Transverse colon (tissue), 4 donors: ENCODE measurements at regions not wholly inside any gene's neighbourhood (a gene's known extent, or its start where the extent isn't known, plus 50 kb on each side); places are given as distances from the start of the nearest gene placed in this dataset.

Source experiments
- CTCF ChIP-seq, 5 experiments: fragments of 200-600 bp in 3 of 5; fragments of 450-650 bp in 2 of 5; sonication (generic) in 3 of 5; IDR thresholded peaks; 1 replicate in 2 of 5; 2 replicates in 3 of 5; pipeline ENCODE4 v1.5.1; 2016 to 2017; ENCODE audit warnings: antibody characterized with exemption in 5 of 5, inconsistent platforms in 3 of 5, mild to moderate bottlenecking in 2 of 5, moderate library complexity in 1 of 5
- POLR2AphosphoS5 ChIP-seq, 3 donors: sonication (generic); formaldehyde crosslinking; IDR thresholded peaks; one replicate each; pipeline ENCODE4 v1.6.1; 2016; ENCODE audit warnings: antibody characterized with exemption in 3 of 3

- TF ChIP-seq CTCF (IDR thresholded peaks at IDR 0.05) (peak in 1 of 5 experiments; percentile 3), POLR2AphosphoS5 (IDR thresholded peaks at IDR 0.05) (no peak)
Measured at GRCh38 chr6:12603673-12604049, 112.9 kb upstream of the PHACTR1 start.
